Endothelial cell of umbilical vein (primary cell): ENCODE measurements at regions not wholly inside any gene's neighbourhood (a gene's known extent, or its start where the extent isn't known, plus 50 kb on each side); places are given as distances from the start of the nearest gene placed in this dataset.

Source experiments
- BruUV-seq: library from RNA; stranded (reverse); fragments of 400-500 nt; replicated peaks from 2 replicates; lab custom pipeline; 2021; lab: Mats Ljungman, UMichigan
- CTCF ChIA-PET: fragments of 300-600, 350-600 bp; sonication (Branson Sonifier 250); formaldehyde crosslinking; loops from one replicate; lab custom pipeline; 2021; ENCODE audit warnings: antibody characterized with exemption, inconsistent platforms; lab: Charles Lee
- POLR2A ChIA-PET: fragments of 300-600, 350-600 bp; sonication (Branson Sonifier 250); formaldehyde crosslinking; loops from one replicate; lab custom pipeline; 2021; ENCODE audit warnings: antibody characterized with exemption, inconsistent platforms; lab: Charles Lee
- DNase-seq: peaks from one replicate; pipeline ENCODE4 v3.0.0-alpha.2; 2011; ENCODE audit warnings: low read depth, low spot score
- FAIRE-seq: peaks from 2 replicates; lab custom pipeline; 2011; peaks lifted over from hg19 to GRCh38; lab: Jason Lieb, UNC
- H2AFZ ChIP-seq: 2 replicates; pipeline ENCODE4 v1.6.0; 2012; ENCODE audit warnings: low read depth, low read length, control low read depth, inconsistent platforms
- H3K27ac ChIP-seq: 2 replicates; pipeline ENCODE4 v1.5.1; 2011; ENCODE audit warnings: low read depth, mild to moderate bottlenecking, control low read depth, low read length, moderate library complexity; ENCODE audit not compliant: insufficient read depth
- H3K27me3 ChIP-seq, 2 experiments: 2 replicates each; pipeline versions ENCODE4 v1.6.0 to v1.6.1; 2011; ENCODE audit warnings: low read length in 2 of 2, mixed read lengths in 1 of 2; ENCODE audit not compliant: control insufficient read depth in 2 of 2, insufficient read depth in 2 of 2
- H3K36me3 ChIP-seq, 2 experiments: 2 replicates in 1 of 2; 3 replicates in 1 of 2; pipeline ENCODE4 v1.5.1; 2011; ENCODE audit warnings: low read length in 2 of 2, mild to moderate bottlenecking in 1 of 2, moderate library complexity in 1 of 2; ENCODE audit not compliant: control insufficient read depth in 2 of 2, insufficient read depth in 2 of 2; ENCODE audit errors: extremely low read depth in 1 of 2
- H3K4me1 ChIP-seq: 3 replicates; pipeline ENCODE4 v1.5.1; 2011; ENCODE audit warnings: mild to moderate bottlenecking, low read length; ENCODE audit not compliant: control insufficient read depth, insufficient read depth; ENCODE audit errors: extremely low read depth
- H3K4me2 ChIP-seq: 2 replicates; pipeline ENCODE4 v1.6.1; 2011; ENCODE audit warnings: low read length, control low read depth, mixed read lengths; ENCODE audit not compliant: insufficient read depth
- H3K4me3 ChIP-seq, 3 experiments: fragments of 200-600 bp in 1 of 3; sonication (generic), shearing (Covaris generic) in 1 of 3; replicated peaks in 1 of 3; 2 replicates each; pipeline ENCODE4 v1.5.1; 2011 to 2016; ENCODE audit warnings: control low read depth in 3 of 3, low read length in 3 of 3, mild to moderate bottlenecking in 2 of 3, inconsistent platforms in 1 of 3, low read depth in 1 of 3, moderate library complexity in 1 of 3; ENCODE audit not compliant: insufficient read depth in 1 of 3
- H3K79me2 ChIP-seq: 2 replicates; pipeline ENCODE4 v1.6.0; 2012; ENCODE audit warnings: low read length, inconsistent platforms; ENCODE audit not compliant: control insufficient read depth, insufficient read depth
- H3K9ac ChIP-seq: replicated peaks from 2 replicates; pipeline ENCODE3; 2011; ENCODE audit warnings: low read length, control low read depth; ENCODE audit not compliant: insufficient read depth; ENCODE audit errors: extremely low read depth
- H3K9me1 ChIP-seq: replicated peaks from 3 replicates; pipeline ENCODE4 v1.6.0; 2011; ENCODE audit warnings: mild to moderate bottlenecking, low read length; ENCODE audit not compliant: control insufficient read depth, insufficient read depth; ENCODE audit errors: extremely low read depth
- H3K9me3 ChIP-seq: replicated peaks from 2 replicates; pipeline ENCODE4 v1.5.1; 2012; ENCODE audit warnings: low read length, inconsistent platforms; ENCODE audit not compliant: control insufficient read depth, insufficient read depth
- H4K20me1 ChIP-seq: replicated peaks from 2 replicates; pipeline ENCODE3; 2011; ENCODE audit warnings: mild to moderate bottlenecking, low read length; ENCODE audit not compliant: control insufficient read depth, insufficient read depth; ENCODE audit errors: extremely low read depth
- EZH2 ChIP-seq: IDR thresholded peaks from 2 replicates; pipeline ENCODE4 v1.6.1; 2012; ENCODE audit warnings: borderline replicate concordance, low read depth, mild to moderate bottlenecking, moderate library complexity, low read length, inconsistent platforms; ENCODE audit not compliant: severe bottlenecking
- FOS ChIP-seq: IDR thresholded peaks from 2 replicates; pipeline ENCODE4 v1.6.1; 2011; ENCODE audit warnings: mild to moderate bottlenecking, low read length, moderate library complexity, borderline replicate concordance; ENCODE audit not compliant: insufficient read depth
- GATA2 ChIP-seq: IDR thresholded peaks from 2 replicates; pipeline ENCODE4 v1.7.0; 2011; ENCODE audit warnings: low read depth, mild to moderate bottlenecking, moderate library complexity, mixed read lengths, low read length; ENCODE audit not compliant: insufficient read length, insufficient read depth
- JUN ChIP-seq: IDR thresholded peaks from 2 replicates; pipeline ENCODE4 v1.6.1; 2011; ENCODE audit warnings: borderline replicate concordance, low read depth; ENCODE audit not compliant: insufficient read length, insufficient read depth
- MYC ChIP-seq: IDR thresholded peaks from one replicate; pipeline ENCODE4 v1.6.1; 2011; ENCODE audit warnings: mild to moderate bottlenecking, low read depth, low read length
- POLR2A ChIP-seq: IDR thresholded peaks from 2 replicates; pipeline ENCODE4 v1.6.1; 2012; ENCODE audit warnings: low read depth, mild to moderate bottlenecking, control low read depth, low read length
- POLR2AphosphoS5 ChIP-seq: IDR thresholded peaks from 2 replicates; pipeline ENCODE4 v1.6.1; 2012; ENCODE audit warnings: low read depth, mild to moderate bottlenecking, control low read depth, low read length, moderate library complexity; ENCODE audit not compliant: insufficient read depth
- dilution Hi-C: fragments of 300-500 bp; cut with MboI; formaldehyde crosslinking; loops from one replicate; pipeline ENCODE4 v1.15.0; 2019; ENCODE audit warnings: low sequenced_read_pairs; ENCODE audit not compliant: extremely low pct_ligation_motif_present
- intact Hi-C: fragments of 100-400 bp; cut with micrococcal nuclease; formaldehyde crosslinking; loops from one replicate; pipeline ENCODE4 v1.10.0; 2022
- TF ChIP-seq, protein P1 (sequence below): IDR thresholded peaks from 2 replicates; pipeline ENCODE4 v1.6.1; 2011; ENCODE audit not compliant: insufficient read depth, insufficient read length
- TF ChIP-seq, protein P2 (sequence below), 2 donors: IDR thresholded peaks; 1 replicate in 1 of 2; 2 replicates in 1 of 2; pipeline ENCODE4 v1.5.1; 2011; ENCODE audit warnings: low read length in 2 of 2, mild to moderate bottlenecking in 2 of 2, moderate library complexity in 2 of 2, control low read depth in 1 of 2, inconsistent platforms in 1 of 2, low read depth in 1 of 2; ENCODE audit not compliant: insufficient read depth in 1 of 2; ENCODE audit errors: extremely low read depth in 1 of 2

- DNase-seq (no peak), FAIRE-seq (no peak)
- Histone ChIP-seq H4K20me1 (no peaks in the 10 kb centered on the region), H3K4me2 (no peak overlapping the region), H3K9ac (no peak overlapping the region), H3K4me1 (no peaks in the 10 kb centered on the region), H3K27ac (no peak overlapping the region), H3K4me3 (no peak overlapping the region), H3K36me3 (no peaks in the 10 kb centered on the region), H3K79me2 (no peaks in the 10 kb centered on the region), H3K27me3 (no peaks in the 10 kb centered on the region), H3K9me1 (no peaks in the 10 kb centered on the region), H2AFZ (no peak overlapping the region), H3K9me3 (no peaks in the 10 kb centered on the region)
- dilution Hi-C loops (no loop called here), intact Hi-C loops (no loop called here)
- no peak for TF ChIP-seq POLR2A
- TF ChIP-seq, protein P1, sequence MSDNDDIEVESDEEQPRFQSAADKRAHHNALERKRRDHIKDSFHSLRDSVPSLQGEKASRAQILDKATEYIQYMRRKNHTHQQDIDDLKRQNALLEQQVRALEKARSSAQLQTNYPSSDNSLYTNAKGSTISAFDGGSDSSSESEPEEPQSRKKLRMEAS: no peak
- no peak for TF ChIP-seq MYC
- no peak for TF ChIP-seq JUN
- TF ChIP-seq POLR2AphosphoS5: no peak
- TF ChIP-seq, protein P2, sequence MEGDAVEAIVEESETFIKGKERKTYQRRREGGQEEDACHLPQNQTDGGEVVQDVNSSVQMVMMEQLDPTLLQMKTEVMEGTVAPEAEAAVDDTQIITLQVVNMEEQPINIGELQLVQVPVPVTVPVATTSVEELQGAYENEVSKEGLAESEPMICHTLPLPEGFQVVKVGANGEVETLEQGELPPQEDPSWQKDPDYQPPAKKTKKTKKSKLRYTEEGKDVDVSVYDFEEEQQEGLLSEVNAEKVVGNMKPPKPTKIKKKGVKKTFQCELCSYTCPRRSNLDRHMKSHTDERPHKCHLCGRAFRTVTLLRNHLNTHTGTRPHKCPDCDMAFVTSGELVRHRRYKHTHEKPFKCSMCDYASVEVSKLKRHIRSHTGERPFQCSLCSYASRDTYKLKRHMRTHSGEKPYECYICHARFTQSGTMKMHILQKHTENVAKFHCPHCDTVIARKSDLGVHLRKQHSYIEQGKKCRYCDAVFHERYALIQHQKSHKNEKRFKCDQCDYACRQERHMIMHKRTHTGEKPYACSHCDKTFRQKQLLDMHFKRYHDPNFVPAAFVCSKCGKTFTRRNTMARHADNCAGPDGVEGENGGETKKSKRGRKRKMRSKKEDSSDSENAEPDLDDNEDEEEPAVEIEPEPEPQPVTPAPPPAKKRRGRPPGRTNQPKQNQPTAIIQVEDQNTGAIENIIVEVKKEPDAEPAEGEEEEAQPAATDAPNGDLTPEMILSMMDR (IDR thresholded peaks at IDR 0.05; ENCODE audit: extremely low read depth in 1 of 2, insufficient read depth in 1 of 2, low read depth in 1 of 2, low read length in 2 of 2): no peak
- TF ChIP-seq FOS: no peak
- no peak for TF ChIP-seq EZH2
- TF ChIP-seq GATA2: no peak
- POLR2A ChIA-PET: no interaction called here
- CTCF ChIA-PET: no interaction called here
- no TSS peak for BruUV-seq
These were observed 141.7 kb downstream of the HTR1A start for GRCh38 chr5:63820577-63820976.
